SK-N-MC (cell line): ENCODE measurements at regions not wholly inside any gene's neighbourhood (a gene's known extent, or its start where the extent isn't known, plus 50 kb on each side); places are given as distances from the start of the nearest gene placed in this dataset.
A peak's percentile ranks its signal among the peaks of the same experiment; 100 is the strongest.

Experiments used
- DNase-seq: peaks from one replicate; pipeline ENCODE4 v3.0.0-alpha.2; 2011; ENCODE audit warnings: low read depth, low spot score
- H3K27ac ChIP-seq: fragments of 200-600 bp; sonication (generic); 2 replicates; pipeline ENCODE4 v1.5.1; 2016; ENCODE audit warnings: mixed run types
- H3K36me3 ChIP-seq: fragments of 200-600 bp; sonication (generic); 2 replicates; pipeline ENCODE4 v1.6.1; 2017; ENCODE audit warnings: antibody characterized with exemption, low read length, mixed read lengths; ENCODE audit not compliant: insufficient read depth
- H3K4me3 ChIP-seq: fragments of 200-600 bp; sonication (generic); 2 replicates; pipeline ENCODE4 v1.5.1; 2016
- H3K9ac ChIP-seq: fragments of 200-600 bp; sonication (generic); 2 replicates; pipeline ENCODE4 v1.8.0; 2017; ENCODE audit warnings: mixed run types, mixed read lengths; ENCODE audit not compliant: insufficient read length
- H3K9me3 ChIP-seq: fragments of 200-600 bp; sonication (generic); 2 replicates; pipeline ENCODE4 v1.6.1; 2017; ENCODE audit warnings: low read depth, mild to moderate bottlenecking, antibody characterized with exemption, low read length, moderate library complexity, mixed read lengths
- EZH2 ChIP-seq: fragments of 200-600 bp; sonication (generic); IDR thresholded peaks from one replicate; pipeline ENCODE4 v1.6.1; 2017; ENCODE audit warnings: antibody characterized with exemption
- FOXP2 ChIP-seq: optimal IDR thresholded peaks from 2 replicates; pipeline ENCODE3; 2011; ENCODE audit warnings: mild to moderate bottlenecking, moderate library complexity; ENCODE audit not compliant: insufficient read depth; ENCODE audit errors: extremely low read length, control extremely low read depth
- POLR2AphosphoS5 ChIP-seq: IDR thresholded peaks from 2 replicates; pipeline ENCODE4 v1.6.1; 2012; ENCODE audit warnings: mild to moderate bottlenecking, low read depth, low read length, borderline replicate concordance

DNA sequence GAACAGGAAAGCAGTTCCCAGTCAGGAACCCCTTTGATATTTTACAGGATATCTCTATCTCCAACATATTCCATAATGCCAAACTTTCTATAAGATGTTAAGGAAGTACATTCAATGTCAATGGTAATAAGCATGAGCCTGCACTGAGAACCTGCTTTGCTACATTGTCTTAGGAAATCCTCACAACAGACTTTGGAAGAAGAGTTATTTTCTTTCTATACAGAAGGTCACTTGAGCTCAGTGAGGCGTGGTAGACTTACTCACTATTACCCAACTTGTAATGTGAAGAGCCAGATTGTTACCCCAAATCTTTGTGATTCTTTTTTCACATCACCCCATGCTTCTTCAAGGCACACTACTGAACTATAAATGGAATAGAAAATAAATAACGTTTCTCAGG, 435.9 kb downstream of the DNAH5 start:
- no peak for DNase-seq
- Histone ChIP-seq H3K4me3 (no peak overlapping the region), H3K9ac (no peak overlapping the region), H3K36me3 (no peaks in the 10 kb centered on the region), H3K27ac (no peak overlapping the region), H3K9me3 (no peaks in the 10 kb centered on the region)
- TF ChIP-seq EZH2 (no peak), FOXP2 (no peak), POLR2AphosphoS5 (no peak)

DNA sequence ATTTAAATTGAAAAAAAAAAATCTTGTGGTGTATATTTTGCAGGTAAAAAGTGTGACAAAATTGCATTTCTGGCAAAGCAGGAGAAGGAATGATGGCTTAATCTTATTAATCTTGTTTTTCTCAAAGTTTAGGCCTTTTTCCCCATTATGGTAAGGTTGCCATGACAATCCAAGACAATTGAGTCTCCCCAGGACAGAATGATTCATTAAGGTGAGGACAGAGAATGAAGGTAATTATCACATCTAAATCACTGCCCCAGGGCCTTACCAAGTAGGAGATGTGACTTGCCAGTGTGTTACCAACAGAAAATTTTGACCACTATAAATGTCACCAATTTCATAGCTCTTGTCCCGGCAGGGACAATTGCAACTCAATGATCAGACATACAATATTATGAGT, 439.2 kb downstream of the DNAH5 start:
- no peak for DNase-seq
- TF ChIP-seq EZH2: no peak
- no peak for TF ChIP-seq POLR2AphosphoS5
- no peak for TF ChIP-seq FOXP2
- H3K36me3 ChIP-seq: no peaks in the 10 kb centered on the region
- no peak overlapping the region for H3K9ac ChIP-seq
- no peak overlapping the region for H3K27ac ChIP-seq
- H3K4me3 ChIP-seq: no peak overlapping the region
- H3K9me3 ChIP-seq: no peaks in the 10 kb centered on the region

DNA sequence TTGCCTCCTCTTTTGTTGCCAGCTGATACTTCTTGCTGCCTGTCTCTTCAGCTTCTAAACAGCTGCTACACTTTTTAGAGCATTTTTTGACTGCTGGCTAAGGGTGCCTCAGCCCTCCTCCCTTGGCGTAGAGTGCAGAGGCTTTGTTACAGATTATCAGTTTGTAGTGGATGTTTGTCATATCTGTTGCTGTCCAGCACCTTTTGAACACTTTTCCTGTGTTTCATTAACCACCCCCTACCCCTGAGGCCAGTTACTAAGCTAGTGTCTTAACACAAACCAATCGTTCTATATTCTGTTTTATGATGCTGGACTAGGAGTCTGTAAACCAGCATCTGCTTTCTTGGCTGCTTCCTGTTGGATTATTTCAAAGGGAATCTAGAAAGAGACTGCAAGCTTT, 441.5 kb downstream of the DNAH5 start:
- no peak overlapping the region for H3K9ac ChIP-seq
- no peak for TF ChIP-seq FOXP2
- no peak for TF ChIP-seq POLR2AphosphoS5
- TF ChIP-seq EZH2: no peak
- H3K9me3 ChIP-seq: no peaks in the 10 kb centered on the region
- no peak for DNase-seq
- no peaks in the 10 kb centered on the region for H3K36me3 ChIP-seq
- H3K27ac ChIP-seq: no peak overlapping the region
- H3K4me3 ChIP-seq: no peak overlapping the region

DNA sequence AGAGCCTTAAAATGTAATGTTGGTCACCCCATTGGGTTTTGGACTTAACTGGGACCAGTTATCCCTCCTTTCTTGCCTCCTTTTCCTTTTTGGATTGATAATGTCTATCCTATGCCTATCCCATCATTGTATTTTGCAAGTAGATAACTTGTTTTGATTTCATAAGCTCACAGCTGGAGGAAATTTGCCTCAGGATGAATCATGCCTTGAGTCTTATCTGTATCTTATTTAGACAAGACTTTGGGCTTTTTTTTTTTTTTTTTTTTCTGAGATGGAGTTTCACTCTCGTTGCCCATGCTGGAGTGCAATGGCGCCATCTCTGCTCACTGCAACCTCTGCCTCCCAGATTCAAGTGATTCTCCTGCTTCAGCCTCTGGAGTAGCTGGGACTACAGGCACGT, 443.3 kb downstream of the DNAH5 start:
- Histone ChIP-seq H3K4me3 (no peak overlapping the region), H3K9ac (no peak overlapping the region), H3K9me3 (no peaks in the 10 kb centered on the region), H3K27ac (no peak overlapping the region), H3K36me3 (no peaks in the 10 kb centered on the region)
- no peak for TF ChIP-seq FOXP2
- TF ChIP-seq POLR2AphosphoS5: no peak
- TF ChIP-seq EZH2: no peak
- DNase-seq: no peak

DNA sequence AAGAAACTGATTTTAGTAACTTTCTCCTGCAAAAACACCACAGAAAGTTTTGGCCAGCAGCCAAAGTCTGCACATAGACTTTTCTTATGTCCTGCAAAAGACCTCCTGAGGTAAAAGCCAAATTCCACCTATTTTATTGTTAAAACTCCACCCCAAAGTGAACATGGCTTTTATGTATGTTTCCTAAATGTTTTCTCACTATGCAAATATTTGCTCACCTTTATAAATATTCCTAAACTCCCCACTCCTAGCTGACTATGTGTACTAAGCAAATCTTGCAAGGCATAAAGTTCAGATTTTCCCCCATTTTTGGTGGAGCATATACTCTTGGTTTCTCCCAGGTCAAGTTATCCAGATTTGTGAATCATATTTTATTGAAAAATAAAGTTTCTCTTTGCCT, 446.2 kb downstream of the DNAH5 start:
- DNase-seq: no peak
- Histone ChIP-seq H3K9ac (no peak overlapping the region), H3K36me3 (no peaks in the 10 kb centered on the region), H3K27ac (no peak overlapping the region), H3K4me3 (no peak overlapping the region), H3K9me3 (no peaks in the 10 kb centered on the region)
- TF ChIP-seq POLR2AphosphoS5: no peak
- no peak for TF ChIP-seq EZH2
- no peak for TF ChIP-seq FOXP2

DNA sequence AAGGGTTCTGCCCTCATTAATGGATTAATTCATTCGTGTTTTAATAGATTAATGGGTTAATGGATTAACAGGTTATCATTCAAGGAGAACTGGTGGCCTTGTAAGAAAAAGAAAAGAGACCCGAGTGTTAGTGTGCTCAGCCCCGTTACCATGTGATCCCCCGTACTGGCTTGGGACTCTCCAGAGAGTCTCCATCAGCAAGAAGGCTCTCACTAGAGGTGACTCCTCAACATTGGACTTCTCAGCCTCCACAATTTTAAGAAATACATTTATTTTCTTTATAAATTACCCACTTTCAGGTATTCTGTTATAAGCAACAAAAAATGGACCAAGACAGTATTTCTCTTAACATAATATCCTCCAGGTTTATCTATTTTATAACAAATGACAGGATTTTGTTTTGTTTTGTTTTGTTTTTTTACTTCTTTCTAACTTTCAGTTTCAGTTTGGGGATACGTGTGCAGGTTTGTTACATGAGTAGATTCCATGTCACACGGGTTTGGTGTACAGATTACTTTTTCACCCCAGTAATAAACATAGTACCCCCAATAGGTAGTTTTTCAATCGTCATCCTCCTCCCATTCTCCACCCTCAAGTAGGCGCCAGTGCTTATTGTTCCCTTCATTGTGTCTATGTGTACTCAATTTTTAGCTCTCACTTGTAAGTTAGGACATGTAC, 456.1 kb downstream of the DNAH5 start:
- H3K9ac ChIP-seq: no peak overlapping the region
- H3K36me3 ChIP-seq: no peaks in the 10 kb centered on the region
- TF ChIP-seq POLR2AphosphoS5: no peak
- TF ChIP-seq EZH2: no peak
- TF ChIP-seq FOXP2: no peak
- DNase-seq: no peak
- no peak overlapping the region for H3K4me3 ChIP-seq
- H3K27ac ChIP-seq: no peak overlapping the region
- H3K9me3 ChIP-seq: no peaks in the 10 kb centered on the region

DNA sequence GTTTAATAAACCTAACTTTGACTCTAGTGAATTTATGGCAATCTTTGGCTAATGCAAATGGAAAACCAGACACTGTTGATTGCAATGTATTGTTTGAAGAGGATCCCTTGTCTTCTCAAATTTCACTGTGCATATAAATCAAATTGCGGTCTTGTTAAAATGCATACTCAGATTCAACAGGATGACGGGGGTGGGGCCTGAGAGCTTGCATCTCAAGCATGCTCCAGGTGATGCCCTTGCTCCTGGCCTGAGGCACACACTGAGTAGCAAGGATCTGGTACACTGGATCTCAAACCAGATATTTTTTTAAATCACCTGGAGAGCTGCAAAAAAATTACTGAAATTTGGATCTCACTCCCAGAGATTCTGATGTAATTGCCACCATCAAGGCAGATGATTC, 463.7 kb downstream of the DNAH5 start:
- TF ChIP-seq EZH2 (no peak), FOXP2 (no peak), POLR2AphosphoS5 (no peak)
- no peaks in the 10 kb centered on the region for H3K36me3 ChIP-seq
- H3K9ac ChIP-seq: no peak overlapping the region
- no peak overlapping the region for H3K27ac ChIP-seq
- H3K9me3 ChIP-seq: no peaks in the 10 kb centered on the region
- no peak for DNase-seq
- H3K4me3 ChIP-seq: no peak overlapping the region

DNA sequence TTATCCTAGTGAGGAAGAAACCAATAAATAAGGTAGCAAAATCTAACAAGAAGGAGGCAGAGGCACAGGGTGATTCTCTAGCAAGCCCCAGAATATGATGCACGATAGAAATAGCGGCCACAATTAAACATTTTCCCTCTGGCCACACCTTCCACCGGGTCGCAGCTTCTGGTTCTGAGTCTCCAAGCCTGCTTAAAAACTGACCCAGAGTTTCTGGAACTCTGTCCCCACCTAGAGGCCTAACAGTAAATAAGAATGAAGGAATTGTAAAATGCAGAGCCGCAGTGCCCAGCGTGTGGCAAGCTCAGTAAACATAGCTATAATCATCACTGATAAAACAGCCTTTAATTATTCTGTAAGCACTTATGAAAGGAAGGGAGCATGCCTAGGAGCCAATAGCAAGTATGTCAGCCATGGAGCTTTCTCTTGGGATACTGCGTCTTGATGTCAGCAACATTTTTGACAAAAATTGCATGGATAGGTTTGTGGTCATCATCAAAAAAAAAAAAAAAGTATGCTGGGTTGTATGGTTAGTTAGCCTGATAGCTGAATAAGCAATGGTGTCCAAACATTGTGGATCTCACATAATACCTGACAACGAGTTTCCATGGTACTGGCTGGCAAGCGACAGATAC, 465.5 kb downstream of the DNAH5 start:
- DNase-seq: peak; percentile 5
- TF ChIP-seq EZH2: no peak
- no peak for TF ChIP-seq POLR2AphosphoS5
- TF ChIP-seq FOXP2: no peak
- no peak overlapping the region for H3K4me3 ChIP-seq
- no peaks in the 10 kb centered on the region for H3K36me3 ChIP-seq
- H3K9me3 ChIP-seq: no peaks in the 10 kb centered on the region
- no peak overlapping the region for H3K27ac ChIP-seq
- no peak overlapping the region for H3K9ac ChIP-seq
